Left lobe of liver (tissue), 2 donors: ENCODE measurements at regions not wholly inside any gene's neighbourhood (a gene's known extent, or its start where the extent isn't known, plus 50 kb on each side); places are given as distances from the start of the nearest gene placed in this dataset.
A peak's percentile ranks its signal among the peaks of the same experiment; 100 is the strongest.
"Not testable (repeated sequence)": the region's sequence is repeated elsewhere in the genome, so short reads cannot be mapped to it uniquely, and the experiment has no call there.

Source experiments
- ATAC-seq: fragments of 200-7000 bp; cut with Tn5 transposase; one replicate; pipeline ENCODE4 v1.9.1; 2020; ENCODE audit warnings: mild to moderate bottlenecking, moderate library complexity
- DNase-seq: peaks from one replicate; pipeline ENCODE4 v3.0.0-alpha.2; 2020; ENCODE audit warnings: low spot score
- donor health status: DM: no; HTN: no; CAD: no; lungs with moderate emphysema.
- donor health status: DM: no; HTN: yes; CAD: no.

- ATAC-seq (peak; percentile 79), DNase-seq (peak; percentile 44)
Observed at GRCh38 chr20:40634891-40635290, 54.1 kb downstream of the MAFB start.

DNA sequence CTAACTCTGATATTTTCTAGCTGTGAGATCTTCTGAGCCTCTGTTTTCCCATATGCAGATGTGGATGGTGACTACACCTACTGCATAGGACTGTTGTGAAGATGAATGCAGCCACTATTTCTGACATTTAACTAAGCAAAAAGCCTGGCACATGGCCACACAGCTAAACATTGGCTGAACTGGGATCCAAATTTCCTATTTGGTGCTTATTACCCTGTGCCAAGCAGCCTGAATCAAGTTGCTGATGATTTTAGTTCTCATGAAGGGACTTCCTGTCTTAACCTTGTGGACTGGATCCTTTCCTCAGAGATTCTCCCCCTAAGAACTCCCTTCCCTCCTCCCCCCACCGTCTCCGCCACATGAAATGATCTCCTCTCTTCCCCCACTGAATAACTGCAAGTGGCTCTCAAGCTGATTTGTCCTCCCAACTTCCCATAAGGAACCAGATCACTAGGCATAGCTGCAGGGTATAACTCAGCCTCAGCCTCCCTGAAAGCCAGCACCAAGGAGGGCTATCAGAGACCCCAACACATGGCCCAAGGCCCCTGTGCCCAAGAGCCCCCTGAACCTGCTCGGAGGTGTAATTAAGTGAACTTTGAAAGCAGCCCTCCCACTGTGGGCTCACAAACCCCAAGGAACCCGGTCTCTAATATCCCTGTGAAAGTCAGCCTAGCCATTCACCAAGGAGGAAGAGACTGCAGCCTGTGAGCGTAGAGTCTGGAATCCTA lies 55.7 kb downstream of the MAFB start:
- no peak for DNase-seq
- ATAC-seq: peak; percentile 69

DNA sequence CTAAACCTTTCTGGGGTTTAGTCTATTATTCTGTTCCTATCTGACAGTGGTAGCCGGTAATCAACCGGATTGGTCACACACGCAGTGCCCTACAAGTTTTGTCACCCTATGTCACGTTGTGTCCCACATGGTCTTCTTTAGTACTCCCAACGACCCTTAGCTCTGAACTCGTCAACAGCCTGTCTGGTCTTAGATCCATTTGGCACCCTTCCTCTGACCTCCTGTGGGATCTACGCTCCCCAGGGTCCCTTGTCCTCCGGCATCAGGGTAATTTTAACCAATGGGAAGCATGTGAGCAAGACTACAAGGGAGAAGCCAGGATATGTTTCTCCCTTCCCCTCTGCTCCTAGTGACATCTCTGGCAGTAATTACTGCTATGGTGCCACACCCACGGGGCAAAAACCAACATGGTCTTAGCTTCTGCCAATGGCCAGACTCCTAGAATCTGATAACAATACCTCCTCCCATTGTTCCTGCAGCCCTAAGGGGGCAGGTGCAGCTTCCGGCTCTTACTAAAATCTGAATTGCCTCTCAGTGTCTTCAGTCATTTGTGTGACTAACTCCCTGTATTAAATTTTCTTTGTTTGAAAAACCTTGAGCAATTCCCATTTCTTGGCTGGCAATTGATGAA lies 56.6 kb downstream of the MAFB start:
- no peak for ATAC-seq
- no peak for DNase-seq

DNA sequence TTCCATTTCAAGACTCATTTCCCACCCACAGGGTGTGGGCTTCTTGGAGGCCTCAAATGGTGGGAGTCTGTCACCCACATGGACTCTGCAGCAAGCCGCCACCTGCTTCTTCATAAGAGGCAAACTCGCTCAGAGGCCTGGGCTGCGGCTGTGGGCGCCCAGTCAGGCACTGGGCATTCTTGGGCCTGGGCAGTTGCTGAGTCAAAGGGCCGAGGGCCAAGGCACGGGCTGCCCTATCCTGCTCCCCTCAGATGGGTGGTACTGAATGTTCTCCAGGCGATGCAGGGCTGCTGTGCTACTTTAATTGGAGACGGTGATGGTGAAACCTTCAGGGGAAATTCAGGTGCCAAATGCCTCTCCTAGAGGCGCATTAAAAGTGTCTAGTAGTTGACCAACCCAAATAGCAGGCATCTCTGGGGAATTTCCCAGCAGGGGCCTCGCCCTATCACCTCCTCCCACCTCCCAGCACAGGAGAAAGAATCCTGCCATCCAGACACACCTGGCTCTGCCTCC lies 57.9 kb downstream of the MAFB start:
- DNase-seq (no peak), ATAC-seq (no peak)

DNA sequence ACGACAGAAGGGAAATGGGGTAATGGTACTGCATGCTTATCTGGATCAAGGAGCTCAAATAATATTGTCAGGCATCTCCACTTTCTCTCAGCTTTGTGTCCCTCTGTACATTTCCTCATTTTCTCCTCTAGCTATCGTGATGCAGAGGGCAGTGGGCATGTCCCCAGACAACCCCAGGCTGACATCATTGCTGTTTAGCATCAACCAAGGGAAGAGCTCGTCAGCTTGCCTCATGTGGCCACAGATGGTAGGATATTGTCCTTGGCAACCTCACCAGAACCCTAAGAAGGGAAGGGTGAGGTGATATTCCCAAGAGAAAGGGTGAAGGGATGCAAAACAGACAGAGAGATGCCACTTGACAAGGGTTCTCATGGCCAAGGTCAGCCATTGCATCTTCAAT lies 58.3 kb downstream of the MAFB start:
- DNase-seq: no peak
- no peak for ATAC-seq

DNA sequence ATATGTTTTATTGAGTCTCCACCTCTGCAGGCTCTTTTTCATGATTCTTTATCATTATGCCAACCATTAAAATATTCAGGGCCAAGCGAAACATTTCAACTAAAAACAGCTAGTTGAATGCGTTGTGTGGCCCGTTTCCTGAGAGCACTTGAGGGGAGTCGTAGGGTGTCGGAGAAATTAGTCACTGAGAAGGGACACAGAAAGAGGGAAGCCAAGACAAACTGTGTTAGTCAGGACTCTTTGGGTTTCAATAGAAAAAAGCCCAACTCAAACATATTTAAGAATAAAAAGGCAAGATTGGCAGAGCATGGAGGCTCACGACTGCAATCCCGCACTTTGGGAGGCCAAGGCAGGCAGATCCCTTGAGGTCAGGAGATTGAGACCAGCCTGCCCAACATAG lies 58.9 kb downstream of the MAFB start:
- no peak for ATAC-seq
- DNase-seq: no peak

- ATAC-seq (peak; percentile 61), DNase-seq (no peak)
Observed at GRCh38 chr20:40628877-40629276, 60.2 kb downstream of the MAFB start.

- DNase-seq, ATAC-seq: not testable (repeated sequence)
Observed at GRCh38 chr20:40619053-40619452, 70.0 kb downstream of the MAFB start.

DNA sequence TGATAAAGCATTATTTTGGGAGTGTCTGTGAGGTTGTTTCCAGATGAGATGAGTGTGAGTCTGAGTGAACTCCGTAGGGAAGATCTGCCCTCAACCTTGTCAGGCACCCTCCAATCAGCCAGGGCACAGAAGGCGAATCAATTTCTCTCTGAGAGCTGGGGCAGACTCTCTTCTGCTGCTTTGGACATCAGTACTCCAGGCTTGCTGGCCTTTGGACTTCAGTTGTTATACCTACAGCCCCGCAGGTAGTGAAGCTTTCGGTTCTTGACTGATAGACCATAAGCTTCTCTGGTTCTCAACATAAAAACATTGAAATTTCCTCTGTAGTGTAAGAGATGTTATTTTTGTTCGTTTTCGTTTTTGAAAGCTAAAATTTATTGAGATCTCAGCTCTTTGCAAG lies 71.4 kb downstream of the MAFB start:
- ATAC-seq (peak; percentile 96), DNase-seq (no peak)

DNA sequence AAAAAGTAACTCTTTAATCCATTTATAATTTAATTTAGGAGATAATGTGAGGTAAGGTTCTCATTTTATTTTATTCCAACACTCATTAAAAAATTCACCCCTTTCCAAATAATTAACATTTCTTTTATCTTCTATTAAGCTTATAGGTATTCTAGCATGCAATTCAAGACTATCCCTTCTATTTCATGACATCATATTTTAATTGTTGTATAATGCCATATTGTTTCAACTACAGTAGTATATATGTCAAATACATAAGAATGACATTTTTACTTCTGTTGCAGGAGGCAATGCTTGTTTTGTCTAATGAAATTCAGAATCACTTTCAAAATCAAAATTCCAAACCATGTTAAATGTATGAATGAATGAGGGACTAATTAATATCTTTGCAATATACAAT lies 76.2 kb downstream of the MAFB start:
- ATAC-seq (no peak), DNase-seq (no peak)

GRCh38 chr20:40612247-40612646 lies 76.8 kb downstream of the MAFB start:
- ATAC-seq: no peak
- no peak for DNase-seq

DNA sequence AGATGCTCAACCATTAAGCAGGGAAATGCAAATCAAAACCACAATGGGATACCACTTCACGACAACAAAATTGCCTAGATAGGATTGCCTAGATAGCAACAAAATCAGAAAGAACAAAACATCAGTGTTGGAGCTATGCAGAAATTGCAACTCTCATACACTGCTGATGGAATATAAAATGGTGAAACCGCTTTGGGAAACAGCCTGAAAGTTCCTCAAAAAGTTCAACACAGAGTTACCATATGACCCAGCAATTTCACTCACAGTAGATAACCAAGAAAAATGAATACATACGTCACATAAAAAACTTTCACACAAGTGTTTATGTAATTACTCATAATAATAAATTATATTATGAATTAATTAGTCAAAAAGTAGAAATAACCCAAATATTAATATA lies 78.3 kb downstream of the MAFB start:
- no peak for ATAC-seq
- DNase-seq: no peak

DNA sequence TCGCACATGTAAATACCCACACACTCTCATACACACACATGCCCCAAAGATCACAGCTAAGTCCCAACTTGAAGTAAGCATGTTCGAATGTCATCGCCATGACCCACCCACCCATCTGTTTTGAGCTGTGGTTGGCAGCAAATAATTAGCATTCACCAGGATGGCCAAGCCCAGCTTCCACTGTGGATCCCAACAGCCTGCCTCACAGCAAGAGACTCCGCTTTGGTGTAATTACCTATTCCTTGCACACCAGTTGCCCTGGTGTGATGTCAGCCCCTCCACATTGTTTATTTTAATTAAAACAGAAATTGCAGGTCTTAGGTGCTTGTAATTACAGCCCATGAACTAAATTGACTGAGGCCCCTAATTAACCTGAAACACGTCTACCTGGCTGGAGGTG lies 81.1 kb downstream of the MAFB start:
- no peak for DNase-seq
- no peak for ATAC-seq

DNA sequence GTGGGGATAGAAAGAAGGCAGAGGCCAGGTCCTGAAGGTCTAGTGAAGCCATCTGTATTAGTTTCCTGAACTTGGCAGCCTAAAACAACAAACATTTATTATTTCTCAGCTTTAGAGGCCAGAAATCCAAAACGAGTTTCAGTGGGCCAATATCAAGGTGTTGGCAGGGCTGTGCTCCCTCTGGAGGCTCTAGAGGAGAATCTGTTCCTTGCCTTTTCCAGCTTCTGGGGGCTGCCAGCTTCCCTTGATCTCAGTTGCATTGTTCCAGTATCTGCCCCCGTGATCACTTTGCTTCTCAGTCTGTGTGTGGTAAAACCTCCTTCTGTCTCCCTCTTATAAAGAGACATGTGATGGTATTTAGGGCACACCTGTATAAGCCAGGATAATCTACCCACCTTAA lies 82.4 kb downstream of the MAFB start:
- DNase-seq (no peak), ATAC-seq (no peak)

- DNase-seq: no peak
- ATAC-seq: peak; percentile 71
Observed at GRCh38 chr20:40606237-40606636, 82.8 kb downstream of the MAFB start.

DNA sequence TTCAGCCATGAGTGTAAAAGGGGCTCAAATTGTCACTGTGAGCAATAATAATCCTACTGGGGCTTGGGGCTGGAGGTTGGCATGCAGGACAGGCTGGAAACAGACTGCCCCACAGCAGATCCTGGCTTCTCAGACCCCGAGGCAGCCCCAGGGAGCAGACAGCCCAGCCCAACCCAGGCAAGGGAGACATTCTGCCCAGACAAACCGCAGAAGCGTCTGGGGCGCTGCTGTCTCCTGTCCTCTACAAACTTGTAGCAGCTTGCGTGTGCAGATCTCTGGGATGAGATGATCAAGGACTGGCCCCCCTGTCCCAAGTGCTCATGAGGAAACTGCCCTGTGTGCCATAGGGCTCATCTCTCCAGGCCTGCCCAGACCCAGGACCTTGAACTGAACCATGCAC lies 84.6 kb downstream of the MAFB start:
- no peak for DNase-seq
- no peak for ATAC-seq

DNA sequence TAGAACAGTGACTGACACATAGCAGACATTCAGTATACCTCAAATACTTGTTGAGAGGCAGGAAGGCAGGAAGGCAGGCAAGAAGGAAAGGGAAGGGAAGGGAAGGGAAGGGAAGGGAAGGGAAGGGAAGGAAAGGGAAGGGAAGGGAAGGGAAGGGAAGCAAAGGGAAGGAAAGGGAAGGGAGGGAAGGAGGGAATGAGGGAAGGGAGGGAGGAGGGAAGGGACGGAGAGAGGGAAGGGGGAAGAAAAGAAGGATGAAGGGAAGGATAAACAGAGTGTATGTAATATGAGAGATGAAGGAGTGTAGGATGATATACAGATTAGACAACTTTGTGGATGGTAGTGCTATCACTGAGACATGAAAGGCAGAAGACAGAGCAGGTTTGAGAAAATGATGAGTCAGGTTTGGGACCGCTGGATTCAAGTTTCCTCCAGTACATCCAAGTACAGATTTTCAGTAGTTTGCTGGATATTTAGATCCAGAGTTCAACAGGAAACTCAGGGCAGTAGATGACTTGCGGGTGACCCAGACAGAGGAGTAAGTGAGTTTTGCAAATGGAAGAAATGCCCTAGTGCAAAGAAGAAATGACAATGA lies 85.9 kb downstream of the MAFB start:
- no peak for DNase-seq
- no peak for ATAC-seq

- DNase-seq (no peak), ATAC-seq (no peak)
Observed at GRCh38 chr20:40602381-40602780, 86.7 kb downstream of the MAFB start.

- DNase-seq (no peak), ATAC-seq (no peak)
Observed at GRCh38 chr20:40600441-40601219, 88.4 kb downstream of the MAFB start.

DNA sequence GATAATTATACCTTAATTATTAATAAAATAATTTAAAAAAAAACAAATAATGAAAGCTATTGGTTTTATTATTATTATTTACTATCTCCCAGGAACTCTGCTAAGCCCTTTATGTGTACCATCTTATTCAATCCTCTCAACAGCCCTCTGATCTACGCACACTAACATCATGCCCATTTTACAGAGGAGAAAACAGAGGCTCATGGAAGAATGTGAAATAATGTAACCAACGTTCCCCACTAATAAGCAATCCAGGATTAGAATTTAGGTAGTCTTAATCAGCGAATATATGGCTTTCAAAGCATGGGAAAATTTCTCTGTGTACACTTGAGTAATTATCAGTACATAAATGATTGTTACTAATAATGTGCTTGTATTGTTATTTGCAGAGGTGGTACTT lies 89.0 kb downstream of the MAFB start:
- no peak for DNase-seq
- no peak for ATAC-seq

DNA sequence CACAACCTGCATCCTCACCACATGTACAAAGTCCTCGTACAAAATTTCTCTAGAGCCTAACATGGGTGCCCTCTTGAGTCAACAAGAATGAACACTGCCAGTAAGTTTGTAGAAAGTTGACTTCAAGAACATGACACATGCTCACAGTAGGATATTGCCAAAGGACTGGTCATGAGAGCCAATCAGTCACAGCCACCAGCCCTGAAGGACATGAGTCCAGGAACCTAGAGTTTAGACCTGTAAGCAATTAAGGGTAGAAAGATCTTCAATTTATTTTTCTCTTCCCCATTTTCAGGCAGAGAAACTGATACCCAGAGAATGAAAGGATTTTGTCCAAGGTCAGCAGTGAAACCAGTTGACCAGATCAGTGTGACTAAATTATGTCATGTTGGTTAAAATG lies 96.1 kb downstream of the MAFB start:
- DNase-seq (no peak), ATAC-seq (no peak)

DNA sequence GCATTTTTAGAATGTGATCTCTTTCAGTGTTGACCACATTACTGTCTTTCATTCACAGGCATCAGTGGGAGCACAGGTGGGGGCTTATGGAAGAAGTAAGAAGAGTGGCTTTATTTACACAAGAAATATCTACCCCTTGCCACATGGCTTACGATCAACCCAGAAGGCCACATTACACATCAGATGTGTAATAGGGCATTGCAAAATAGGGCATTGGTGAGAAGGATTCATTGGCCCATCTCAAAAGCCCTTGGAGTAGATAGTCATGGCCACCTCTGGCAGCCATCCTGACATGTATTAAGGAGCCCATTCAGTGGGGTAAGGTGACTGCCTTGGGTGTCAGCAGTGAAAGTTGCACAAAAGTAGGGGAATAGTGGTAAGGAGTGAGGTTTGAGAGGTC lies 97.5 kb downstream of the MAFB start:
- ATAC-seq (no peak), DNase-seq (no peak)
